Activated CD8-positive, alpha-beta T cell treated with anti-CD3 and anti-CD28 coated beads for 36 hours (primary cell): ENCODE measurements at regions not wholly inside any gene's neighbourhood (a gene's known extent, or its start where the extent isn't known, plus 50 kb on each side); places are given as distances from the start of the nearest gene placed in this dataset. TPM values are rescaled to one million over a fixed set of nuclear protein-coding genes. Genes with fewer than 3 reads are reported as not detected.

Experiments
- microRNA-seq: library from miRNA; unstranded; fragments of <30 nt; microRNA quantifications from one replicate; pipeline ENCODE4 v1.2.0, GENCODE V29; 2022; ENCODE audit warnings: borderline microRNAs expressed, borderline replicate concordance

Small RNA genes in the stretch of these regions (microRNA-seq; reads per million reads assigned to microRNA genes)
- gene MIR378G = not detected
